ENCODE measurements at regions not wholly inside any gene's neighbourhood (a gene's known extent, or its start where the extent isn't known, plus 50 kb on each side); places are given as distances from the start of the nearest gene placed in this dataset.

- TF ChIP-seq EZH2 (IDR thresholded peaks at IDR 0.05; ENCODE audit: low read length) = no peak
- TF ChIP-seq CTCF (optimal IDR thresholded peaks at IDR 0.05 in 1 of 3, IDR thresholded peaks at IDR 0.05 in 1 of 3, conservative IDR thresholded peaks at IDR 0.05 in 1 of 3; ENCODE audit: extremely low read depth in 1 of 3, insufficient read depth in 2 of 3, low read length in 3 of 3) = no peak
Observed at GRCh38 chr13:111413407-111414187, 93.2 kb downstream of the TEX29 start.

Data from keratinocyte (primary cell).